ENCODE measurements at regions not wholly inside any gene's neighbourhood (a gene's known extent, or its start where the extent isn't known, plus 50 kb on each side); places are given as distances from the start of the nearest gene placed in this dataset.

DNA sequence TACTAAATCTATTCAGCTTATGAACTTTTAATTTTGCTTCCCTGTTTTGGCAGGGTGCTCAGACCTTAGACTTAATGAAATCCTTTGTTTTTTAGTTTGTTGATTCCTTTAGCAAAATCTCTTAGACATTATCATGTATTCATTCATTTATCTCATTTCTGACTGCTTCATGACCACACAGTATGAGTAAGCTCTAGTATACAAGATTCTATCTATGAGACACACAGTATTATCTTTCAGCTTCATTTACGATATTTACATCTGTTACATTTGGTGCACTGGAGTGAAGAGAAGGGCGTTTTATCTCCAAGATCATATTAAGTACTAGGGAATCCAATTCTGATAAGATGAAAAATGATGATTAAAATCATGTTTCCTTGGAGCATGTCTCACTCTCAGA, 448.1 kb upstream of the CA10 start:
- intact Hi-C loops (cut with micrococcal nuclease) = no loop called here
- Histone ChIP-seq H3K79me2 (ENCODE audit: insufficient read depth, low read length) (no peaks in the 10 kb centered on the region), H4K20me1 (ENCODE audit: insufficient read depth) (no peaks in the 10 kb centered on the region), H3K27me3 (ENCODE audit: insufficient read depth, low read length) (no peaks in the 10 kb centered on the region), H3K9me3 (ENCODE audit: control insufficient read depth in 1 of 2, insufficient read depth in 1 of 2, low read depth in 1 of 2, low read length in 2 of 2) (peaks cover 35 to 46% of the 10 kb centered on the region in 2 experiments), H3K4me1 (ENCODE audit: control insufficient read depth in 1 of 2, insufficient read depth in 2 of 2, low read length in 2 of 2) (no peaks in the 10 kb centered on the region), H3K9ac (ENCODE audit: low read length) (no peak overlapping the region), H2AFZ (ENCODE audit: low read depth, low read length, poor library complexity, severe bottlenecking) (no peak overlapping the region), H3K9me2 (ENCODE audit: insufficient read depth) (no peaks in the 10 kb centered on the region), H3K27ac (ENCODE audit: low read depth, low read length) (no peak overlapping the region), H3K4me2 (ENCODE audit: low read length) (no peak overlapping the region), H3K4me3 (replicated peaks in 1 of 2; ENCODE audit: low read depth in 1 of 2, low read length in 2 of 2) (no peak overlapping the region), H3K36me3 (ENCODE audit: control insufficient read depth in 1 of 2, insufficient read depth in 2 of 2, low read length in 2 of 2) (no peaks in the 10 kb centered on the region)
- ChIA-PET CTCF (no interaction called here), POLR2A (no interaction called here), RAD21 (ENCODE audit: low non-redundant PET in 1 of 2, low total read pairs in 2 of 2, uncharacterized antibody in 2 of 2, unreplicated experiment in 2 of 2) (no interaction called here)
- DNase-seq (ENCODE audit: low read depth, low spot score) (no peak), ATAC-seq (no peak)
- TF ChIP-seq, protein P1, sequence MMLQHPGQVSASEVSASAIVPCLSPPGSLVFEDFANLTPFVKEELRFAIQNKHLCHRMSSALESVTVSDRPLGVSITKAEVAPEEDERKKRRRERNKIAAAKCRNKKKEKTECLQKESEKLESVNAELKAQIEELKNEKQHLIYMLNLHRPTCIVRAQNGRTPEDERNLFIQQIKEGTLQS (IDR thresholded peaks at IDR 0.05) = no peak
- TF ChIP-seq EZH2 (IDR thresholded peaks at IDR 0.05) (no peak), ELF1 (IDR thresholded peaks at IDR 0.05; ENCODE audit: borderline replicate concordance, low read depth) (no peak), CEBPB (IDR thresholded peaks at IDR 0.05; ENCODE audit: low read depth) (no peak), SRF (IDR thresholded peaks at IDR 0.05; ENCODE audit: low read depth) (no peak), FOSL1 (IDR thresholded peaks at IDR 0.05; ENCODE audit: low read depth) (no peak), EZH2phosphoT487 (IDR thresholded peaks at IDR 0.05; ENCODE audit: borderline replicate concordance) (no peak), CBX3 (IDR thresholded peaks at IDR 0.05; ENCODE audit: low read depth) (no peak), TCF7L2 (IDR thresholded peaks at IDR 0.05; ENCODE audit: borderline replicate concordance, extremely low read depth, insufficient read depth, insufficient read length) (no peak), POLR2A (IDR thresholded peaks at IDR 0.05; ENCODE audit: borderline replicate concordance, extremely low read depth, insufficient read depth, insufficient read length) (no peak), EGR1 (IDR thresholded peaks at IDR 0.05; ENCODE audit: low read depth) (no peak), RAD21 (IDR thresholded peaks at IDR 0.05; ENCODE audit: low read depth) (no peak), SP1 (IDR thresholded peaks at IDR 0.05; ENCODE audit: low read depth) (no peak)
- TF ChIP-seq, protein P2, sequence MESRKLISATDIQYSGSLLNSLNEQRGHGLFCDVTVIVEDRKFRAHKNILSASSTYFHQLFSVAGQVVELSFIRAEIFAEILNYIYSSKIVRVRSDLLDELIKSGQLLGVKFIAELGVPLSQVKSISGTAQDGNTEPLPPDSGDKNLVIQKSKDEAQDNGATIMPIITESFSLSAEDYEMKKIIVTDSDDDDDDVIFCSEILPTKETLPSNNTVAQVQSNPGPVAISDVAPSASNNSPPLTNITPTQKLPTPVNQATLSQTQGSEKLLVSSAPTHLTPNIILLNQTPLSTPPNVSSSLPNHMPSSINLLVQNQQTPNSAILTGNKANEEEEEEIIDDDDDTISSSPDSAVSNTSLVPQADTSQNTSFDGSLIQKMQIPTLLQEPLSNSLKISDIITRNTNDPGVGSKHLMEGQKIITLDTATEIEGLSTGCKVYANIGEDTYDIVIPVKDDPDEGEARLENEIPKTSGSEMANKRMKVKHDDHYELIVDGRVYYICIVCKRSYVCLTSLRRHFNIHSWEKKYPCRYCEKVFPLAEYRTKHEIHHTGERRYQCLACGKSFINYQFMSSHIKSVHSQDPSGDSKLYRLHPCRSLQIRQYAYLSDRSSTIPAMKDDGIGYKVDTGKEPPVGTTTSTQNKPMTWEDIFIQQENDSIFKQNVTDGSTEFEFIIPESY (IDR thresholded peaks at IDR 0.05; ENCODE audit: extremely low read depth, insufficient replicate concordance, low read length) = no peak
- TF ChIP-seq, protein P3, sequence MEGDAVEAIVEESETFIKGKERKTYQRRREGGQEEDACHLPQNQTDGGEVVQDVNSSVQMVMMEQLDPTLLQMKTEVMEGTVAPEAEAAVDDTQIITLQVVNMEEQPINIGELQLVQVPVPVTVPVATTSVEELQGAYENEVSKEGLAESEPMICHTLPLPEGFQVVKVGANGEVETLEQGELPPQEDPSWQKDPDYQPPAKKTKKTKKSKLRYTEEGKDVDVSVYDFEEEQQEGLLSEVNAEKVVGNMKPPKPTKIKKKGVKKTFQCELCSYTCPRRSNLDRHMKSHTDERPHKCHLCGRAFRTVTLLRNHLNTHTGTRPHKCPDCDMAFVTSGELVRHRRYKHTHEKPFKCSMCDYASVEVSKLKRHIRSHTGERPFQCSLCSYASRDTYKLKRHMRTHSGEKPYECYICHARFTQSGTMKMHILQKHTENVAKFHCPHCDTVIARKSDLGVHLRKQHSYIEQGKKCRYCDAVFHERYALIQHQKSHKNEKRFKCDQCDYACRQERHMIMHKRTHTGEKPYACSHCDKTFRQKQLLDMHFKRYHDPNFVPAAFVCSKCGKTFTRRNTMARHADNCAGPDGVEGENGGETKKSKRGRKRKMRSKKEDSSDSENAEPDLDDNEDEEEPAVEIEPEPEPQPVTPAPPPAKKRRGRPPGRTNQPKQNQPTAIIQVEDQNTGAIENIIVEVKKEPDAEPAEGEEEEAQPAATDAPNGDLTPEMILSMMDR (IDR thresholded peaks at IDR 0.05 in 2 of 3, conservative IDR thresholded peaks at IDR 0.05 in 1 of 3; ENCODE audit: borderline replicate concordance in 1 of 3, insufficient read depth in 1 of 3, low read depth in 2 of 3, low read length in 2 of 3) = no peak
- TF ChIP-seq, protein P4, sequence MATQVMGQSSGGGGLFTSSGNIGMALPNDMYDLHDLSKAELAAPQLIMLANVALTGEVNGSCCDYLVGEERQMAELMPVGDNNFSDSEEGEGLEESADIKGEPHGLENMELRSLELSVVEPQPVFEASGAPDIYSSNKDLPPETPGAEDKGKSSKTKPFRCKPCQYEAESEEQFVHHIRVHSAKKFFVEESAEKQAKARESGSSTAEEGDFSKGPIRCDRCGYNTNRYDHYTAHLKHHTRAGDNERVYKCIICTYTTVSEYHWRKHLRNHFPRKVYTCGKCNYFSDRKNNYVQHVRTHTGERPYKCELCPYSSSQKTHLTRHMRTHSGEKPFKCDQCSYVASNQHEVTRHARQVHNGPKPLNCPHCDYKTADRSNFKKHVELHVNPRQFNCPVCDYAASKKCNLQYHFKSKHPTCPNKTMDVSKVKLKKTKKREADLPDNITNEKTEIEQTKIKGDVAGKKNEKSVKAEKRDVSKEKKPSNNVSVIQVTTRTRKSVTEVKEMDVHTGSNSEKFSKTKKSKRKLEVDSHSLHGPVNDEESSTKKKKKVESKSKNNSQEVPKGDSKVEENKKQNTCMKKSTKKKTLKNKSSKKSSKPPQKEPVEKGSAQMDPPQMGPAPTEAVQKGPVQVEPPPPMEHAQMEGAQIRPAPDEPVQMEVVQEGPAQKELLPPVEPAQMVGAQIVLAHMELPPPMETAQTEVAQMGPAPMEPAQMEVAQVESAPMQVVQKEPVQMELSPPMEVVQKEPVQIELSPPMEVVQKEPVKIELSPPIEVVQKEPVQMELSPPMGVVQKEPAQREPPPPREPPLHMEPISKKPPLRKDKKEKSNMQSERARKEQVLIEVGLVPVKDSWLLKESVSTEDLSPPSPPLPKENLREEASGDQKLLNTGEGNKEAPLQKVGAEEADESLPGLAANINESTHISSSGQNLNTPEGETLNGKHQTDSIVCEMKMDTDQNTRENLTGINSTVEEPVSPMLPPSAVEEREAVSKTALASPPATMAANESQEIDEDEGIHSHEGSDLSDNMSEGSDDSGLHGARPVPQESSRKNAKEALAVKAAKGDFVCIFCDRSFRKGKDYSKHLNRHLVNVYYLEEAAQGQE (IDR thresholded peaks at IDR 0.05; ENCODE audit: low read depth) = no peak
- BruUV-seq (replicated peaks) = no TSS peak

Data from HCT116 (cell line).